Cardiac muscle cell (in vitro differentiated cells and primary cell): ENCODE measurements at regions not wholly inside any gene's neighbourhood (a gene's known extent, or its start where the extent isn't known, plus 50 kb on each side); places are given as distances from the start of the nearest gene placed in this dataset.

Source experiments
- DNase-seq, 2 donors: peaks; one replicate each; pipeline versions ENCODE4 v3.0.0 to v3.0.0-alpha.2; 2010 to 2017; ENCODE audit warnings: low read depth in 1 of 2, low spot score in 1 of 2
- H3K27ac ChIP-seq: fragments of 200-600 bp; sonication (generic); 2 replicates; pipeline ENCODE4 v1.5.1; 2016
- H3K27me3 ChIP-seq: fragments of 200-600 bp; sonication (generic); 2 replicates; pipeline ENCODE4 v1.6.0; 2016; ENCODE audit warnings: control low read depth
- H3K36me3 ChIP-seq: fragments of 200-600 bp; sonication (generic); 2 replicates; pipeline ENCODE4 v1.5.1; 2016; ENCODE audit warnings: control low read depth
- H3K4me1 ChIP-seq: fragments of 200-600 bp; sonication (generic); 2 replicates; pipeline ENCODE4 v1.8.1; 2017; ENCODE audit warnings: low read depth, mild to moderate bottlenecking, mixed run types
- H3K4me3 ChIP-seq: fragments of 200-600 bp; sonication (generic); 2 replicates; pipeline ENCODE4 v1.5.1; 2016; ENCODE audit warnings: mild to moderate bottlenecking
- H3K9me3 ChIP-seq: fragments of 200-600 bp; sonication (generic); 2 replicates; pipeline ENCODE4 v1.5.1; 2017; ENCODE audit warnings: low read depth, mild to moderate bottlenecking, control low read depth
- CTCF ChIP-seq: IDR thresholded peaks from 2 replicates; pipeline ENCODE4 v1.5.1; 2012; ENCODE audit warnings: low read depth, mild to moderate bottlenecking, low read length

- Histone ChIP-seq H3K27ac (no peak overlapping the region), H3K9me3 (no peaks in the 10 kb centered on the region), H3K4me1 (no peaks in the 10 kb centered on the region), H3K36me3 (no peaks in the 10 kb centered on the region), H3K27me3 (no peaks in the 10 kb centered on the region), H3K4me3 (no peak overlapping the region)
- TF ChIP-seq CTCF = no peak
- no peak for DNase-seq
Observed at GRCh38 chr1:187627516-187627915, 798.8 kb downstream of the PLA2G4A start.

- TF ChIP-seq CTCF = no peak
Observed at GRCh38 chr1:187629075-187629474, 800.3 kb downstream of the PLA2G4A start.

GRCh38 chr1:187630653-187631380 is 802.1 kb downstream of the PLA2G4A start:
- no peak for TF ChIP-seq CTCF
- no peaks in the 10 kb centered on the region for H3K36me3 ChIP-seq
- H3K4me3 ChIP-seq = no peak overlapping the region

More at GRCh38 chr1:187629075-187629474, 800.3 kb downstream of the PLA2G4A start:
- DNase-seq = no peak
- Histone ChIP-seq H3K27ac (no peak overlapping the region), H3K27me3 (no peaks in the 10 kb centered on the region), H3K9me3 (no peaks in the 10 kb centered on the region), H3K4me1 (no peaks in the 10 kb centered on the region), H3K4me3 (no peak overlapping the region), H3K36me3 (no peaks in the 10 kb centered on the region)

DNA sequence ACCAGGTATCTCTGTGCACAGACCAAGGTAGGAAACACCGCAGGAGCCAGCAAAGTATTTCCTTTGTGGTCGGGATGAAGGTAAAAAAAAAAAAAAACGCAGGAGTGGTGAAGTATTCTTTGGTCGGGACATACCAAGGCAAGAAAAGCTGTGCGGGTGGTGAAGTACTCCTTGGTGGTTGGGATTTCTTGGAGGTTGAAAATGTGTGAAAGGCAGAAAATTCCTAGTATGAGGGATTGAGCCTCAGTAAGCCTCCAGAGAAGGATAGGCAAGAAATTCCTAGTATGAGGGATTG is 802.6 kb downstream of the PLA2G4A start:
- Histone ChIP-seq H3K4me1 (no peaks in the 10 kb centered on the region), H3K4me3 (no peak overlapping the region), H3K27ac (no peak overlapping the region), H3K9me3 (no peaks in the 10 kb centered on the region), H3K36me3 (no peaks in the 10 kb centered on the region), H3K27me3 (no peaks in the 10 kb centered on the region)
- TF ChIP-seq CTCF = no peak
- DNase-seq = no peak

More at GRCh38 chr1:187630653-187631380, 802.1 kb downstream of the PLA2G4A start:
- DNase-seq = no peak
- H3K4me1 ChIP-seq = no peaks in the 10 kb centered on the region
- no peaks in the 10 kb centered on the region for H3K27me3 ChIP-seq
- no peaks in the 10 kb centered on the region for H3K9me3 ChIP-seq
- H3K27ac ChIP-seq = no peak overlapping the region

DNA sequence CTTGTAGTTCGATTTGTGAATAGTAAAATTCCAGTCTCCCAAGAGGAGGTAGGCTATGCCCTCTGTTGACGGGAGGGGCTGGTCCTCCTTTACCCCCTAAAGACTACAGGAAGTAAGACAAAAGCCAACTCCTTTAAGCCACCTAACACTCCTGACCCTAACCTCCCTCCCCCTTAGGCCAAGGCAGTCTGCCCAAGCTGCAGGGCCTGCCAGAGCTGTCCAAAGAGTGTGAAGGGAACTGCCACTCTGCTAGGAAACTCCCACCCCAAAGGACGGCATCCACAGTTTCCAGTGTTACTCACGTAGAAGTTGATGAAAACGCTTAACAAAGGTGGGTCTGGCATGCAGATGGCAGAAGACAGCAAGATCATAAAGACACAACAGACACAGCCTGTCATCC is 803.2 kb downstream of the PLA2G4A start:
- no peak for DNase-seq
- Histone ChIP-seq H3K27ac (no peak overlapping the region), H3K4me1 (no peaks in the 10 kb centered on the region), H3K27me3 (no peaks in the 10 kb centered on the region), H3K36me3 (no peaks in the 10 kb centered on the region), H3K9me3 (no peaks in the 10 kb centered on the region), H3K4me3 (no peak overlapping the region)
- TF ChIP-seq CTCF = no peak
